ENCODE measurements at regions not wholly inside any gene's neighbourhood (a gene's known extent, or its start where the extent isn't known, plus 50 kb on each side); places are given as distances from the start of the nearest gene placed in this dataset.
"Not testable (repeated sequence)": the region's sequence is repeated elsewhere in the genome, so short reads cannot be mapped to it uniquely, and the experiment has no call there.

DNA sequence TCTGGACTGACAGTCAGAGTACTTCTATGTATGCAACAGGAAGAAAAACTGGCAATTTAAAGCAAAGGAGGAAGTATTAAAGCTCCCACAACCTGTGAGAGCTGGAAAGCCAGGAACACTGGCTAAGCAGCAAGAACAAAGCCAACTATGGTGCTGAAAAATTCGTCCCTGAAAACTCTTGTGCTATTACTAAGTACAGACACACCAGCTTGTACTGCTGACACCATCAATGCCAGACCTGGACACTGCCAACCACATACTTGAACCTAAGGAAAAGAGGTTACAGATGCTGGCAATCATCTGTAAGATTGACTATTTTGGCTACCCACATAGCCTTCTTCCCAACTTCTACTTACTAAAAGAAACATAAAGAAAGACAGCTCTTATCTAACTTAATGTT is 1110.6 kb downstream of the SORCS3 start:
- Histone ChIP-seq H3K36me3 (ENCODE audit: control insufficient read depth in 1 of 2, insufficient read depth in 2 of 2, low read length in 2 of 2) (no peaks in the 10 kb centered on the region), H3K27ac (ENCODE audit: low read length) (no peak overlapping the region), H3K9me3 (ENCODE audit: control insufficient read depth in 1 of 2, low read length in 2 of 2) (no peaks in the 10 kb centered on the region), H3K4me3 (ENCODE audit: low read depth in 1 of 2, low read length in 2 of 2) (no peak overlapping the region), H3K4me1 (ENCODE audit: control insufficient read depth in 1 of 2, insufficient read depth in 2 of 2, low read length in 2 of 2) (no peaks in the 10 kb centered on the region), H3K27me3 (ENCODE audit: low read depth, low read length) (no peaks in the 10 kb centered on the region)

DNA sequence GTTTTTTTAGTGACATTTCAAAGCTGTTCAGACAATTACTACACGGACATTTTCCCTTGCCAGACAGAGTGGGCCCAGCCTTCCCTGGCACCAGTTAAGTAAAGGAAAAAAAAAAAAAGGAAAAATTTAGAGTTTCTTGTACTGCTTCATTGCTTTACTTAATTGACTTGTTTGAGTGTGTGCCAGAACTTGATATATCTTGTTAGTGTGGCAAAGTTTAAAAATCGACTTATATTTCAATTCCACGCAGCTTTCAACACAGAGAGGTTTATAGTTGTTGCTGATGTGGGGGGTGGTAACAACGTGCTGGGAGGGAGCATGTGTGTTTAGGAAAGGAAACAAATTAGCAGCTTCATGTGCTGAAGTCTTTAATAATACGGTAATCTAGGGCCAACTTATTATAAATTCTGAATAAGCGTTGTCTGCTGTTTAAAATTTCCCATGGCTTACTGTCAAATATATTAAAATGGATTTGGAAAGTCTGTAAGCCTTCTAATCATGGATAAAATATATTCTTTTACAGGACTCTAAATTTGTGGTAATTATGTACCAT is 1104.6 kb downstream of the SORCS3 start:
- Histone ChIP-seq H3K27me3 (ENCODE audit: low read depth, low read length) (no peaks in the 10 kb centered on the region), H3K9me3 (ENCODE audit: control insufficient read depth in 1 of 2, low read length in 2 of 2) (no peaks in the 10 kb centered on the region), H3K4me3 (ENCODE audit: low read depth in 1 of 2, low read length in 2 of 2) (no peak overlapping the region), H3K4me1 (ENCODE audit: control insufficient read depth in 1 of 2, insufficient read depth in 2 of 2, low read length in 2 of 2) (no peaks in the 10 kb centered on the region), H3K27ac (ENCODE audit: low read length) (no peak overlapping the region), H3K36me3 (ENCODE audit: control insufficient read depth in 1 of 2, insufficient read depth in 2 of 2, low read length in 2 of 2) (no peaks in the 10 kb centered on the region)

DNA sequence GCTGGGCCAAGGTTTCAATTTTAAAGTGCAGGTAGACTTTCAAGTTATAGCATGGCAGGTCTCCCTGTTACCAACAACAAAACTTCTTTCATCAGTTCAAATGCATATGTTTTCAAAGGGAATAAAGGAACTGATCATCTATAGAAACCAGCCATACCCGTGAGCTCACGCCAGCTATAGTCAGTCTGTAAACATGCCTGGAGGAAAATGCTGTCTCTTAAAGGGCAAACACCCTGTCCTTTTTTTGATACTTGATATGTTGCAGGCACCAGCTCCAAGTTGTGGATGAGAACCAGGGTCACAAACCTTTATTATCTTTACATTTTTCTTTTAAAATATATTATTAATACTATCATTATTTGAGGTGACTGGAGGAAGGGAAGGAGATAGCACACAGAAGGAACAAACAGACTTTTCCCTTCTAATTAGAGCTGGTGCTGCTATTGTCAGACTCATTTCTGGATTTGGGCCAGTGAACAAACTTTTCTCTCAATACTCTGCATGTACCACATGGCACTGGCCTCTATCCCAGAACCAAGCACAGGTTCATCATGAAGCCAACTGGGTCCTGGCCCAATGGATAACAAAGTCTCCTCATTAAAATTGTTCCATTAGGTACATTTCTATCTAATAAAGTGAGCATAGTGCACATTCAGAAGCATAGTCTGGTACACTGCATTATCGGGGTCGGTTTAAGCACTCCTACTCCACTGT is 1102.4 kb downstream of the SORCS3 start:
- Histone ChIP-seq H3K9me3 (ENCODE audit: control insufficient read depth in 1 of 2, low read length in 2 of 2) (no peaks in the 10 kb centered on the region), H3K4me1 (ENCODE audit: control insufficient read depth in 1 of 2, insufficient read depth in 2 of 2, low read length in 2 of 2) (no peaks in the 10 kb centered on the region), H3K36me3 (ENCODE audit: control insufficient read depth in 1 of 2, insufficient read depth in 2 of 2, low read length in 2 of 2) (no peaks in the 10 kb centered on the region), H3K4me3 (ENCODE audit: low read depth in 1 of 2, low read length in 2 of 2) (no peak overlapping the region), H3K27ac (ENCODE audit: low read length) (no peak overlapping the region), H3K27me3 (ENCODE audit: low read depth, low read length) (no peaks in the 10 kb centered on the region)

DNA sequence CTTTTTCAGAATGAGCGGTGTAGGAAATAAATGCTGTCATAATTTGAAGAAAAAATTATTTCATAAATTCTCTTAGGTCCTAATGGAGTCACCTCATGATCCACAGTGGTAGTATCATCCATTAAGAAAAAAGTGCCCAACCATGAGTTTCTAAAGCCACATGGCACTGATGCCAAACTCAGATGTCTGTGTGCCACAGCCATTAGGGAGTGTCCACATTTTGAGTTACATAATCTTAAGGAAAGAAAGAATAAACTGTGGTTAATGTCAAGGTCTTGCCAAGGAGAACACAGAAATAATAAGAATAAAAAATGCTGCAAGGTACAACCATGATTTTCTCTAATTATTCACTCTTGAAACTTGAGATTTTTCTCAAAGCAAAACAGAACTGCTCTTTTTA is 1101.8 kb downstream of the SORCS3 start:
- H3K9me3 ChIP-seq (ENCODE audit: control insufficient read depth in 1 of 2, low read length in 2 of 2), result no peaks in the 10 kb centered on the region
- H3K4me1 ChIP-seq (ENCODE audit: control insufficient read depth in 1 of 2, insufficient read depth in 2 of 2, low read length in 2 of 2), result no peaks in the 10 kb centered on the region
- H3K36me3 ChIP-seq (ENCODE audit: control insufficient read depth in 1 of 2, insufficient read depth in 2 of 2, low read length in 2 of 2), result no peaks in the 10 kb centered on the region
- H3K4me3 ChIP-seq (ENCODE audit: low read depth in 1 of 2, low read length in 2 of 2), result no peak overlapping the region
- H3K27me3 ChIP-seq (ENCODE audit: low read depth, low read length), result no peaks in the 10 kb centered on the region
- no peak overlapping the region for H3K27ac ChIP-seq (ENCODE audit: low read length)

DNA sequence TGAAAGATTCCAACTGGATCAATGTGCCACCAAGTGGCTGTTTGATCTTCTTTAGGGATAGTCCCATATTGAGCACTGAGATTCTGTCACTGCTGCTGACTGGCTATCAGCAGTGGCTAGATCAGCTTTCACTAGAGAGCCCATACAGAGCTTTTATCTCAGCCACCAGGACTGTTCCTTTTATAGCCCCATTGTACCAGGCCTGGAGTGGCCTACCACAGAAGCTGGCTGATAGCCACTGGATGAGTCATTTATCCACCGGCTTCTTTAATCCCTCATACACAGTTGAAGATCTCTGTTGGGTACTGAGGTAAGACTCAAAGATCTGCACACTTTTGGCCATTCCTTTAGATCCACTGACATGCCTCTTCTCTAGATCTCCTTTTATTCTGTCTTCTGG is 1101.1 kb downstream of the SORCS3 start:
- Histone ChIP-seq H3K36me3 (ENCODE audit: control insufficient read depth in 1 of 2, insufficient read depth in 2 of 2, low read length in 2 of 2) (no peaks in the 10 kb centered on the region), H3K27me3 (ENCODE audit: low read depth, low read length) (no peaks in the 10 kb centered on the region), H3K4me3 (ENCODE audit: low read depth in 1 of 2, low read length in 2 of 2) (no peak overlapping the region), H3K4me1 (ENCODE audit: control insufficient read depth in 1 of 2, insufficient read depth in 2 of 2, low read length in 2 of 2) (no peaks in the 10 kb centered on the region), H3K27ac (ENCODE audit: low read length) (no peak overlapping the region), H3K9me3 (ENCODE audit: control insufficient read depth in 1 of 2, low read length in 2 of 2) (no peaks in the 10 kb centered on the region)

DNA sequence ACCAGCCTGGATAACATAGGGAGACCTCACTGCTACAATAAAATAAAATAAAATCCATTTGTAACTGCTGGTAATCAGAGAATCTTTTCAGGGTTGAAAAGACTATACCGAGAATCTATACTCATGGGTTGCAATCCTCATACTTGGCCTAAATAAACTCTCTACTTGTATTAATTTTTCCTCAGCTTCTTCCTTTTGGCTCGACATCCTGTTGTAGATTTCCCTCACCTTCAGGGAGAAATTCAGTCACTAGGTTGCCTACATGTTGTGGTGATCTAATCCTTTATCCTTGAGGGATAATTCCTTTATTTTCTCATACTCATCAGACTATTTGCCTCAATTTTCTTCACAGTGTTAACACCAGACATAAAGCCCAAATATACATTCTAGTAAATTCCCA is 1093.4 kb downstream of the SORCS3 start:
- no peak overlapping the region for H3K4me3 ChIP-seq (ENCODE audit: low read depth in 1 of 2, low read length in 2 of 2)

DNA sequence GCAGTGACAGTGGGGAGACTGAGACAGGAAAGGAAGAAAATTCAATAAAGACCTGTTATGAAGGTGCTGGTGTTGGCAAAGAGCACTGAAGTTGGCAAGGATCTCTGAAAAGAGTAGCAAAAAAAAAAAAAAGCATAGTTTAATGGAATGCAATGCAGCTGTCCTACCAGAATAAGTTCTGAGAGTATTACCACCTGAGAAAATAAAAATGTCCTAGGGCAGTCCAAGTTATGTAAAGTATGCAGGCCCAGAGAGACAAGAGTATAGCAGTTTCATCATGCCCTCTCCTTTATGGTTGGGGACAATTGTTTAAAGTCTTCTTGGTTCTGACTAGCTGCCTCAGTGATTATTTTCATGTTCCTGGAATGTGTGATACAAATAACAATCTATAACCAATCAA is 1092.8 kb downstream of the SORCS3 start:
- H3K4me1 ChIP-seq (ENCODE audit: control insufficient read depth in 1 of 2, insufficient read depth in 2 of 2, low read length in 2 of 2), result no peaks in the 10 kb centered on the region
- H3K27ac ChIP-seq (ENCODE audit: low read length), result no peak overlapping the region
- H3K9me3 ChIP-seq (ENCODE audit: control insufficient read depth in 1 of 2, low read length in 2 of 2), result peaks cover 0 to 3% of the 10 kb centered on the region in 2 donors
- no peak overlapping the region for H3K4me3 ChIP-seq (ENCODE audit: low read depth in 1 of 2, low read length in 2 of 2)
- H3K27me3 ChIP-seq (ENCODE audit: low read depth, low read length), result no peaks in the 10 kb centered on the region
- no peaks in the 10 kb centered on the region for H3K36me3 ChIP-seq (ENCODE audit: control insufficient read depth in 1 of 2, insufficient read depth in 2 of 2, low read length in 2 of 2)

More for the DNA sequence above, 1093.4 kb downstream of the SORCS3 start:
- Histone ChIP-seq H3K27ac (ENCODE audit: low read length) (no peak overlapping the region), H3K4me1 (ENCODE audit: control insufficient read depth in 1 of 2, insufficient read depth in 2 of 2, low read length in 2 of 2) (no peaks in the 10 kb centered on the region), H3K36me3 (ENCODE audit: control insufficient read depth in 1 of 2, insufficient read depth in 2 of 2, low read length in 2 of 2) (no peaks in the 10 kb centered on the region), H3K27me3 (ENCODE audit: low read depth, low read length) (no peaks in the 10 kb centered on the region), H3K9me3 (ENCODE audit: control insufficient read depth in 1 of 2, low read length in 2 of 2) (peaks cover 0 to 3% of the 10 kb centered on the region in 2 donors)

DNA sequence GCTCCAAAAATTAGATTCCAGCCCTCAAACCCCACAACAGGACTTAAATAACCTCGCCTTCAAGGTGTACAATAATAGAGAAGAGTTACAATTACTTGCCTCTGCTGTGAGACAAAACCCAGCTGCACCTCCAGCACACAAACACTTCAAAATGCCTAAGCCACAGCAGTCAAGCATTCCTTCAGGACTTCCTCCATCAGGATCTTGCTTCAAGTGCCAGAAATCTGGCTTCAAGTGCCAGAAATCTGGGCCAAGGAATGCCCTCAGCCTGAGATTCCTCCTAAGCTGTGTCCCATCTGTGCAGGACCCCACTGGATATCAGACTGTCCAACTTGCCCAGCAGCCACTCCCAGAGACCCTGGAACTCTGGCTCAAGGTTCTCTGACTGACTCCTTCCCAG is 1088.3 kb downstream of the SORCS3 start:
- H3K36me3 ChIP-seq (ENCODE audit: control insufficient read depth in 1 of 2, insufficient read depth in 2 of 2, low read length in 2 of 2), result no peaks in the 10 kb centered on the region
- H3K27ac ChIP-seq (ENCODE audit: low read length), result no peak overlapping the region
- no peaks in the 10 kb centered on the region for H3K27me3 ChIP-seq (ENCODE audit: low read depth, low read length)
- H3K4me3 ChIP-seq (ENCODE audit: low read depth in 1 of 2, low read length in 2 of 2), result no peak overlapping the region
- H3K9me3 ChIP-seq (ENCODE audit: control insufficient read depth in 1 of 2, low read length in 2 of 2), result no peaks in the 10 kb centered on the region
- no peaks in the 10 kb centered on the region for H3K4me1 ChIP-seq (ENCODE audit: control insufficient read depth in 1 of 2, insufficient read depth in 2 of 2, low read length in 2 of 2)

DNA sequence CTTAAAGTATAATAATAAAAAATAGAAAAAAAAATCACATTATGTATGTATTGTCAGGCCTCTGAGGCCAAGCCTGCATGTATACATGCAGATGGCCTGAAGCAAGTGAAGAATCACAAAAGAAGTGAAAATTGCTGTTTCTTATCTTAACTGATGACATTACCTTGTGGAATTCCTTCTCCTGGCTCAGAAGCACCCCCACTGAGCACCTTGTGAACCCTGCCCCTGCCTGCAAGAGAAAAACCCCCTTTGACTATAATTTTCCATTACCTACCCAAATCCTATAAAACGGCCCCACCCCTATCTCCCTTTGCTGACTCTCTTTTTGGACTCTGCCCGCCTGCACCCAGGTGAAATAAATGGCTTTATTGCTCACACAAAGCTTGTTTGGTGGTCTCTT is 1086.5 kb downstream of the SORCS3 start:
- not testable (repeated sequence) for H3K4me1 ChIP-seq (ENCODE audit: control insufficient read depth in 1 of 2, insufficient read depth in 2 of 2, low read length in 2 of 2); H3K27me3 ChIP-seq (ENCODE audit: low read depth, low read length); H3K4me3 ChIP-seq (ENCODE audit: low read depth in 1 of 2, low read length in 2 of 2); H3K9me3 ChIP-seq (ENCODE audit: control insufficient read depth in 1 of 2, low read length in 2 of 2); H3K36me3 ChIP-seq (ENCODE audit: control insufficient read depth in 1 of 2, insufficient read depth in 2 of 2, low read length in 2 of 2); H3K27ac ChIP-seq (ENCODE audit: low read length)

DNA sequence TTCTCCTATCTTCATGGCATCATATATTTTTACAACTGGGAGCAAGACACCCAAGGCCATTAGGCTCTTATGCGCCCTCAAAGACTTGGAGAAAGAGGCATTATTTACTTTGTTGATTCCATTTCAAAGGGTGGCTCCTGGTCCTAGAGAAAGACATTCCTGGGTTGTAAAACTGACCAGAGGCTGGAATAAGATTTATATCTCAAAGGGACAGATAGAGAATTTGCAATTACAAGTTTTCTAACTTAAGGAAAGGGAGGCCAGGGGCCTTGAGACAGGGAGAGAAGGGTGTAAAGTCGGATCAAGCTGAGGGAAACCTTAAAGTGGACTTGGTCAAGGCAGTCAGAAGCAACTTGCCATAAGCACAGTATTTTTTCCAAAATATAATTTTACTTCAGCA is 1086.0 kb downstream of the SORCS3 start:
- Histone ChIP-seq H3K9me3 (ENCODE audit: control insufficient read depth in 1 of 2, low read length in 2 of 2) (no peaks in the 10 kb centered on the region), H3K36me3 (ENCODE audit: control insufficient read depth in 1 of 2, insufficient read depth in 2 of 2, low read length in 2 of 2) (no peaks in the 10 kb centered on the region), H3K27me3 (ENCODE audit: low read depth, low read length) (no peaks in the 10 kb centered on the region), H3K4me1 (ENCODE audit: control insufficient read depth in 1 of 2, insufficient read depth in 2 of 2, low read length in 2 of 2) (no peaks in the 10 kb centered on the region), H3K27ac (ENCODE audit: low read length) (no peak overlapping the region), H3K4me3 (ENCODE audit: low read depth in 1 of 2, low read length in 2 of 2) (no peak overlapping the region)

DNA sequence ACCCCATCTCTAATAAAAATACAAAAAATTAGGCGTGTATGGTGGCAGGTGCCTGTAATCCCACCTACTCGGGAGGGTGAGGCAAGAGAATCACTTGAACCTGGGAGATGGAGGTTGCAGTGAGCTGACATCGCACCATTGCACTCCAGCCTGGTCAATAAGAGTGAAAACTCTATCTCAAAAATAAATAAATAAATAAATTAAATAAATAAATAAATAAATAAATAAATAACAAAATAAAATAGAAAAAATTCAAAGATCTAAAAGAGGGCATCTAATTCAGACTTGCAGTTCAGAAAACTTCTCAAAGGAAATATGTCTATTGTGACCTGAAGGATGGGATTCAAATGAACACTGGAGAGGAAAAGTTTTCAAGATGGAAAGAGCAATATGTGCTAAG is 1085.1 kb downstream of the SORCS3 start:
- no peaks in the 10 kb centered on the region for H3K4me1 ChIP-seq (ENCODE audit: control insufficient read depth in 1 of 2, insufficient read depth in 2 of 2, low read length in 2 of 2)
- H3K27me3 ChIP-seq (ENCODE audit: low read depth, low read length), result no peaks in the 10 kb centered on the region
- H3K36me3 ChIP-seq (ENCODE audit: control insufficient read depth in 1 of 2, insufficient read depth in 2 of 2, low read length in 2 of 2), result no peaks in the 10 kb centered on the region
- H3K27ac ChIP-seq (ENCODE audit: low read length), result no peak overlapping the region
- no peaks in the 10 kb centered on the region for H3K9me3 ChIP-seq (ENCODE audit: control insufficient read depth in 1 of 2, low read length in 2 of 2)
- no peak overlapping the region for H3K4me3 ChIP-seq (ENCODE audit: low read depth in 1 of 2, low read length in 2 of 2)

DNA sequence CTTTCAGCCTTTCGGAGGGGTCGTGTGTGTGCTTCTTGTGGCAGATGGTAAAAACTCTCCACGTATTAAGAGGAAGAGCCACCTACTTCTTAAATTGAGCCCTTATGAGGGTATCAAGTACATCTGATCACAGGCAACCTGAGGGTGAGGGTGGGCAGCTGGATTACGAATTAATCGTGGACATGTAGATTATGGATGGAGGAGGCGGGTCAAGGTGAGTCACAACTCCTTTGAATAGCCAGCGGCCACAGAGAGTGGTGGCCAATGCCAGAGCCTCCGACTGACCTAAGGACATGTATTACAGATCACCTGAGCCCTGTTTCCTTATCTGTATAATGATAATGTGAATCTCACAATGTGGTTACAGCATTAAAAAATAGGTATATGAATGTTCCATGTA is 1083.9 kb downstream of the SORCS3 start:
- Histone ChIP-seq H3K4me3 (ENCODE audit: low read depth in 1 of 2, low read length in 2 of 2) (no peak overlapping the region), H3K4me1 (ENCODE audit: control insufficient read depth in 1 of 2, insufficient read depth in 2 of 2, low read length in 2 of 2) (no peaks in the 10 kb centered on the region), H3K36me3 (ENCODE audit: control insufficient read depth in 1 of 2, insufficient read depth in 2 of 2, low read length in 2 of 2) (no peaks in the 10 kb centered on the region), H3K27me3 (ENCODE audit: low read depth, low read length) (no peaks in the 10 kb centered on the region), H3K9me3 (ENCODE audit: control insufficient read depth in 1 of 2, low read length in 2 of 2) (no peaks in the 10 kb centered on the region), H3K27ac (ENCODE audit: low read length) (no peak overlapping the region)
